Astrocyte of the hippocampus (primary cell): ENCODE measurements at regions not wholly inside any gene's neighbourhood (a gene's known extent, or its start where the extent isn't known, plus 50 kb on each side); places are given as distances from the start of the nearest gene placed in this dataset.
"Not testable (repeated sequence)": the region's sequence is repeated elsewhere in the genome, so short reads cannot be mapped to it uniquely, and the experiment has no call there.

ENCODE experiments used
- DNase-seq: peaks from one replicate; pipeline ENCODE4 v3.0.0; 2011; ENCODE audit warnings: low read depth, low spot score

DNA sequence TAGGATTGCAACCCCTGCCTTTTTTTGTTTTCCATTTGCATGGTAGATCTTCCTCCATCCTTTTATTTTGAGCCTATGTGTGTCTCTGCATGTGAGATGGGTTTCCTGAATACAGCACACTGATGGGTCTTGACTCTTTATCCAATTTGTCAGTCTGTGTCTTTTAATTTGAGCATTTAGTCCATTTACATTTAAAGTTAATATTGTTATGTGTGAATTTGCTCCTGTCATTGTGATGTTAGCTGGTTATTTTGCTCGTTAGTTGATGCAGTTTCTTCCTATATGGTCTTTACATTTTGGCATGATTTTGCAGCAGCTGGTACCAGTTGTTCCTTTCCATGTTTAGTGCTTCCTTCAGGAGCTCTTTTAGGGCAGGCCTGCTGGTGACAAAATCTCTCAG lies 2003.1 kb upstream of the CDH6 start:
- DNase-seq, result not testable (repeated sequence)

DNA sequence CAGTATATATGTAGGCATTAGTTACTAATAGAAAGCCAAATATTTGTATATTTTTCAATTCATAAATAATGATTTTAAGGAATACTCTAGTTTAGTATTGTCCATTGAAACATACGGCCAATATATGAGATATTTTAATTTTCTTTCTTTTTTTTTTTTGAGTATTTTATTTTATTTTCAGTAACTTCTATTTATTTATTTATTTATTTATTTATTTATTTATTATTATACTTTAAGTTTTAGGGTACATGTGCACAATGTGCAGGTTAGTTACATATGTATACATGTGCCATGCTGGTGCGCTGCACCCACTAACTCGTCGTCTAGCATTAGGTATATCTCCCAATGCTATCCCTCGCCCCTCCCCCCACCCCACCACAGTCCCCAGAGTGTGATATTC lies 2007.1 kb upstream of the CDH6 start:
- DNase-seq, result not testable (repeated sequence)

DNA sequence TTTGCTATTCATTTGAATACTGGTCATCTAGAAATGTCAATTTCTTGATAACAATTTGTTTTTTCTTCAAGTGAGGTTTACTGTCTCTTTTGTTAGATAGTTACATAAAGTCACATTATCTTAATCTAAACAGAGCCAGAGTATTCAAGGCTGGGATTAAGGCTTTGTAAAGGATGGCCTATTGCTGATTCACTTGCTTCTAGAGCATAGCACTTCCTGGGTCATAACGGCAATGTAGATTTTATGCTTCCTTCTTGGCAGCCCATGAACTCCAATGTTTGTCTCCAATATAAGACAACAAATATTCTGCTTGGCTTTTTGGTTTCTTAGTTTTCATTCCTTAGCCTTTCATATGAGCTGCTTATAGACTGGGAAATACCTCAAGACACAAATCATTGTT lies 2007.9 kb upstream of the CDH6 start:
- no peak for DNase-seq

DNA sequence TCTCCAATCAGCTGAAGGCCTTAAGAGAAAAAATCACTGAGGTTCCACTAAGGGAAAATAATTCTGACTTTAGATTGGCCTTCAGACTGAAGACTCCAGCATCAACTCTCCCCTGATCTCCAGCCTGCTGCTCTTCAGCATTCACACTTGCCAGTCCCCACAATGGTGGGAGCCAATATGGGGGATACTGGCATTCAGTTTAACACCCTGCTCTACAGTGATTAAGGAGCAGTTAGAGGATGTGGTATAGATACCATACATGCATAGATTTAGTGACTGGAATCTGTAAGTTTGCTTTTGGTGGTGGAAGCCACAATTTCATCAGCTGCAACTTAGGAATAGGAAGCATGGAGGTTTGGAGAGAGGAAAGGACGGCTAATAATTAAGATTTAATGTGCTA lies 2017.7 kb upstream of the CDH6 start:
- no peak for DNase-seq

GRCh38 chr5:29170599-29170998 lies 2022.9 kb upstream of the CDH6 start:
- DNase-seq, result no peak

GRCh38 chr5:29169886-29170285 lies 2023.6 kb upstream of the CDH6 start:
- DNase-seq, result no peak

DNA sequence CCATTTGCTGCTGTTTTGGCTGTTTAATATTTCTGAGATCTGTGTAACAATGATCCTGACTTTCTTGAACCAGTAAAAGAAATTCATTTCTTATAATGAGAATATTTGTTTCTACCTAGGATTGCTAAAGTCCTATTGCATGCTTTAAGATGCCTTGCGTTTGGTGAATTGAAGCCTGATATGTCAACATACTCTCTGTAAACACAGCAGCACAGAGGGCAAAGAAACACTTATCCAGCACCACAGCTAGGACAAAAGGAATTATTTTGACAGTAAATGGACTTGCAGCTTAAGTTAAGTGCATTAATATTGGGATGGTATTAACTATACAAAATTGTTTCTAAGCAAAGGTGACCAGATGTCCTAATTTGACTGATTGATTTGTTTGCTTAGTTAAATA lies 2031.2 kb upstream of the CDH6 start:
- DNase-seq, result no peak

DNA sequence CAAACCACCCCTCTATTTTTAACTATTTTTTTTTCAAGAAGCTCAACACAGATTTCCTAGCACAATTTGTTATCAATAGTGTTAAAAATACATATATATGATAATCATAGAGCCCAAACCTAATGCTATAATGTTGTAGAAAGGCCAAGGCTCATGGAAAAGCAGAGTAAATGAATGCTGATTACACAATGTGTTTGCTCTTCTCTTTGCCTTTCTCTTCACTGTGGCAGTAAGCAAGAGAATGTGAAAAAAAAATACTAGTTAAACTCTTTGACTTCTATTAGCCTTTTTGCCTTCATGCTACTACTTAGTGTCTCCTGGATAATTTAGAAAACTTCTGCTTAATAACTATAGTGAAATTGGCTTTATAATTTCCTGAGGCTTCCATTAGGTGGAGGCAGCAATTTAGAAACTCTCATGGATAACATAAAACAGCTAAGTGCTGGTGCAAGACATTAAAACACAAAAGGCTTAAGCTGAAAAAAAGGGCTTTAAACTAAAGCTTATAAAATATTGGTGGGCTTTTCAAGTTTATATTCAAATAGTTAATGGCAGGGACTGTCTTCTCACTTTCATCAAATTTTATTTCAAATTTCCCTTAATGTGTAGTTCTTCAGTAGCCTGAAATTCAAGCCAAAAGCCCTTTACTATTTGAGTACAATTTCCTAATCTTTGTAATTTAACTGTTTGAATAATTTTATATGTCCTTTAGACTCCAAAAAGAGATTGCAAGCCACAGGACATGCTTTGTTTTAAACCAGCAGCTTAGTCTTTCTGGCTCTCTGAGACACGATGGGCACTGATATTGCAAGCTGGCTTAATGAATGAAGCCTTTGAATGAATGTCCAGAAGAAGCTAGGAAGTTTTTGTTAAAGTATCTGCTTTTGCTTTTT lies 2031.8 kb upstream of the CDH6 start:
- DNase-seq, result no peak

GRCh38 chr5:29157975-29158374 lies 2035.5 kb upstream of the CDH6 start:
- DNase-seq, result no peak

DNA sequence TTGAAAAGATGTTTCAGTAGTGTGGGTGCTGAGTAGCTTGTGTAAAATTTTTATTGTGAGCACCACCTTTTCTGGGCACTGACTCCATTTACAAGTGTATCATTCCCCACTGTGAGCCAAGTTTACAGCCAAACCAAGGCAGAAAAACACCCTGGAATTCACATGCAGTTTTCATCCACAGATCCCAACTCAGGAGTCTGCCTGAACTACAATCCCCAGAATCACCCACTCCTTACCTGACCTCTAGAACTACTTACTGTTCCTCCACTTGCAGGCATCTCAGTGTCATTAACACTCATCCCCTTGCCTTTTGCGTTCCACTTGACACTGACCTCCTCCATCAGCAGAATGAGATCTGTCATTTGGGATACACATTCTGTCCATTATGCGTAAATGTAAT lies 2042.6 kb upstream of the CDH6 start:
- no peak for DNase-seq

- no peak for DNase-seq
Observed at GRCh38 chr5:29148581-29148980, 2044.9 kb upstream of the CDH6 start.

- DNase-seq, result no peak
Observed at GRCh38 chr5:29148073-29148472, 2045.4 kb upstream of the CDH6 start.

DNA sequence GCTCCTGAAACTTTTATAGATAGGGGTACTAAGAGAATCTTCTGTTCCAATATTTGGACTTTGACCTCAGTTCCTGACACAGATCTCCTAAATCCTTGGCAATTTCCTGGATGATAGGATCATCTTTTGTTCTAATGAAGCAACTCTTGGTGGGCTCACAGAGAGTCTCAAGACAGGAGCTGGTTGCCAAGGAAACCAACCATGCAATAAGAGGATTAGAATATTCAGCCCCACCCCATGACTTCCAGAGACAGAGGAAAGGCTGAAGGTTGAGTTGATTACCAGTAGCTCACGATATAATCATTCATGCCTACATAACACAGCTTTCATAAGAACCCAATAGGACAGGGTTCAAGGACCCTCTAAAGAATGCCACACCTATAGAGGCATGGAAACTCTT lies 2050.2 kb upstream of the CDH6 start:
- DNase-seq, result no peak

DNA sequence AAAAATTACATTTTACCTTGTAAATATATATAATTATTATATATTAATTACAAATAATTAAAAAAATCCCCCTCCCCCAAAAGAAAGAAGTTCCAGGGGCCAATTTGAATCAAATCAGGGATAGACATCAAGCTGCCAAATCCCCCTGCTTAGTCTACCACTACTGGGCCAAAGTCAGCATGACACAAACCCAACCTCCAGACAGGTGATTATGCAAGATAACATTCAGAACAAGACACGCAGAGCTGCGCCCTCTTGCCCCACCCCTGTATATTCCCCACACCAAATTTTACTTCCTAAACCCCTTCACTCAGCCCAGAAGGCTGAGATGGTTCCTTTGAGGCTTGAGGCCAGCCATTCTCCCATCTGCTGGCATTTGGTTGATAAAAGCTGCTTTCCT lies 2059.1 kb upstream of the CDH6 start:
- no peak for DNase-seq

DNA sequence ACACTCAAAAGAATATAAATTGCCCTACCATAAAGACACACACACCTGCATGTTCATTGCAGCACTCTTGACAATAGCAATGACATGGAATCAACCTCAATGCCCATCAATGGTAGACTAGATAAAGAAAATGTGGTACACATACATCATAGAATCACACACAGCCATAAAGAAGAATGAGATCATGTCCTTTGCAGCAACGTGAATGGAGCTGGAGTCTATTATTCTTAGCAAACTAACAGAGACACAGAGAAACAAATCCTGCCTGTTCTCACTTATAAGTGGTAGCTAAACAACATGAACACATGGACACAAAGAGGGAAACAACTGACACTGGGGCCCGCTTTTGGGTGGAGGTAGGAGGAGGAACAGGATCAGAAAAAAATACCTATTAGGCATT lies 2062.2 kb upstream of the CDH6 start:
- no peak for DNase-seq

GRCh38 chr5:29130786-29131185 lies 2062.7 kb upstream of the CDH6 start:
- no peak for DNase-seq

DNA sequence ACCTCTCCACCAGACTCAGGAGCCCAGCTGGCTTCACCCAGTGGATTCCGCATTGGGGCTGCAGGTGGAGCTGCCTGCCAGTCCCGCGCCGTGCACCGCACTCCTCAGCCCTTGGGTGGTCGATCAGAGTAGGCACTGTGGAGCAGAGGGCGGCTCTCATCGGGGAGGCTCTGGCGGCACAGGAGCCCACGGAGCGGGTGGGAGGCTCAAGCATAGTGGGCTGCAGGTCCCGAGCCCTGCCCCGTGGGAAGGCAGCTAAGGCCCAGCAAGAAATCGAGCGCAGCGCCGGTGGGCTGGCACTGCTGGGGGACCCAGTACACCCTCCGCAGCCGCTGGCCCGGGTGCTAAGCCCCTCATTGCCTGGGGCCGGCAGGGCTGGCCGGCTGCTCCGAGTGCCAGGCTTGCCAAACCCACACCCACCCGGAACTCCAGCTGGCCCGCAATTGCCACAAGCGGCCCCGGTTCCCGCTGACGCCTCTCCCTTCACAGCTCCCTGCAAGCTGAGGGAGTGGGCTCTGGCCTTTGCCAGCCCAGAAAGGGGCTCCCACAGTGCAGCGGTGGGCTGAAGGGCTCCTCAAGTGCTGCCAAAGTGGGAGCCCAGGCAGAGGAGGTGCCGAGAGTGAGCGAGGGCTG lies 2065.8 kb upstream of the CDH6 start:
- DNase-seq, result not testable (repeated sequence)

- DNase-seq, result not testable (repeated sequence)
Observed at GRCh38 chr5:29126462-29126861, 2067.0 kb upstream of the CDH6 start.

DNA sequence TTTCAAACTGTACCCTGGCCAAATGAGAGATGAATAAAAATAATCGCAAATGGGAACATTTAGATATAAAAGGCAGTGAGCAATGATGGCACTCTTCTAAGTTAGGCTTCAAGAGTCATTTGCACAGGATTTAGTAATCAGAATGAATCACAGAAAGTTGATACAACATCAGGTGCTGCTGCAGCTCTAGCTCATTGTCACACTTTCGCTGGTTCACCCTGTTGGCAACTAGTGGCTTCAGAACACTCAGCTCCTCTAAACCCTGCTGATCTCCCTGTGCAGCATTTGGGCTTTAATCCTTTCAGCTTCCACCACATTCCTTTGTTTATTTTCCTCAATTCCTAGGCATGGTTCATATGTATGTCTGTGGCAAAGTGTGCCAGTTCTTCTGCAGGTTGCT lies 2071.2 kb upstream of the CDH6 start:
- DNase-seq, result no peak

DNA sequence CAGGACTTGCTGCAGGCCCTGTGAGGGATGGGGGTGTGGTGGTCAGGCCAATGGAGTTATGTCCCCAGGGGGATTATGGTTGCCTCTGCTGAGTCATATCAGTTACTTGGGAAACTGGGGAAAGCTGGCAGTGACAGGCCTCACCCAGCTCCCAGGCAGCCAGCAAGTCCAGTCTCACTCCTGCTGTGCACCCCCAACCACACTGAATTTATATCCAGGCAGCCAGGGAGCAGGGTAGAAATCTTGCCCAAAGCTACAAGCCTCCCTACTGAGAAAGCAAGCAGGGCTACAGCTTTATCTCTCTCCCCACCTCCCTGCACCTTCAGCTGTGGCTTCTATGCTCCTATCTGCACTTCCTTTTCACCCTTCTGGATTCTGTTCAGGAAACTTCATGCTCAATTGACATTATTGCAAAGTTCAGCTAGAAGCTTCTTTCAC lies 2076.0 kb upstream of the CDH9 start:
- no peak for DNase-seq

DNA sequence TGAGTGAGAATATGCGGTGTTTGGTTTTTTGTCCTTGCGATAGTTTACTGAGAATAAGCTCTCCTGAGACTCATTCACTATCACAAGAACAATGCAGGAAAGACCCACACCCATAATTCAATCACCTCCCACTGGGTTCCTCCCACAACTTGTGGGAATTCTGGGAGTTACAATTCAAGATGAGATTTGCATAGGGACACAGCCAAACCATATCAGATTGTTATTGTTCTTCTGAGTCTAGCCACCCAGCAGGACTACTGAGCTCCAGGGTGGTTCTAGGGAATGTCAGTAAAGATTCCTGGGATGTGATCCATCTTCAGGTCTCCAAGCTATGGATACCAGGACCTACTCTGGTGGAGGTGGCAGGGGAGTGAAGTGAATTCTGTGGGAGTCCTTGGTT lies 2075.1 kb upstream of the CDH9 start:
- DNase-seq, result no peak

DNA sequence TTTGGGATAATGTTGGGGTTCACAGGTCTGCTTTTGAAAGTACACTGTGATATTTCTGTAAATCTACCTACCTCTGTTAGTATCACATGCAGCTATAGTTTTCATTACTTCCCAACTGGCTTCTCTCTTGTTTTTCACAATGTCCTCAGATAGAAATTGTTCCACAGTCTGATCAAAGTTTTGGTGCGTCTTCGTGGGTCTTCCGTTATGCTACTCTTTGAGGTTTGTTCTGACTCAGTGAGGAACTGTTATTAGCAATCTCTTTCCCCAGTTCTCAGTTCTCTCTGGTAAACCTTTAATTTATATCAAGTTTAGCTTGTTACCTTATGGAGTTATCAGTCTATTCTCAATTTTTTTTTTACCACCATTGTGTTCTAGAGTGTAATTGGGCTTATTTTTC lies 2061.2 kb upstream of the CDH9 start:
- no peak for DNase-seq

GRCh38 chr5:29089591-29090130 lies 2051.3 kb upstream of the CDH9 start:
- DNase-seq, result no peak
